Adrenal gland (tissue), 9 donors: ENCODE measurements at regions not wholly inside any gene's neighbourhood (a gene's known extent, or its start where the extent isn't known, plus 50 kb on each side); places are given as distances from the start of the nearest gene placed in this dataset.

Source experiments
- DNase-seq, 7 donors: peaks; one replicate each; pipeline ENCODE4 v3.0.0-alpha.2; 2019 to 2020
- H3K27ac ChIP-seq, 5 donors: fragments of 200-600 bp; sonication (generic) in 4 of 5; 1 replicate in 3 of 5; 2 replicates in 2 of 5; pipeline versions ENCODE4 v1.5.1 to v1.8.0; 2016 to 2020; ENCODE audit warnings: mild to moderate bottlenecking in 1 of 5
- H3K27me3 ChIP-seq: fragments of 200-600 bp; 2 replicates; pipeline ENCODE4 v1.8.0; 2021
- H3K36me3 ChIP-seq, 2 donors: fragments of 200-600 bp; replicated peaks in 1 of 2; 1 replicate in 1 of 2; 2 replicates in 1 of 2; pipeline versions ENCODE4 v1.5.1 to v1.8.0; 2018 to 2022
- H3K4me1 ChIP-seq, 2 donors: fragments of 200-600 bp; replicated peaks in 1 of 2; 1 replicate in 1 of 2; 2 replicates in 1 of 2; pipeline versions ENCODE4 v1.5.1 to v1.8.0; 2018 to 2021
- H3K4me3 ChIP-seq, 4 donors: fragments of 200-600 bp; sonication (generic) in 3 of 4; one replicate each; pipeline ENCODE4 v1.5.1; 2016 to 2018
- H3K9me3 ChIP-seq, 3 donors: fragments of 200-600 bp; sonication (generic) in 1 of 3; replicated peaks in 1 of 3; 1 replicate in 2 of 3; 2 replicates in 1 of 3; pipeline versions ENCODE4 v1.5.1 to v1.8.0; 2016 to 2021
- POLR2A ChIP-seq, 2 donors: fragments of 450-650 bp; IDR thresholded peaks; one replicate each; pipeline ENCODE4 v1.6.1; 2017; ENCODE audit warnings: antibody characterized with exemption in 2 of 2, mild to moderate bottlenecking in 2 of 2, moderate library complexity in 1 of 2
- WGBS, 4 donors: extraction: QIAGEN DNeasy Blood & Tissue Kit in 2 of 4; methylation state at CpG; one replicate each; pipeline versions ENCODE4 v1.1.5 to v1.1.7; 2013 to 2017; 5-methylcytosine and 5-hydroxymethylcytosine counted together
- intact Hi-C, 2 donors: fragments of 100-400 bp; cut with DNase I; formaldehyde crosslinking; loops; one replicate each; pipeline versions ENCODE4 v1.14.1 to v1.15.0; 2022 to 2023
- TF ChIP-seq, protein P1 (sequence below), 6 experiments: fragments of 450-650 bp in 4 of 6; fragments of 200-600 bp in 2 of 6; sonication (generic) in 1 of 6; IDR thresholded peaks; 1 replicate in 5 of 6; 2 replicates in 1 of 6; pipeline versions ENCODE4 v1.5.1 to v1.8.0; 2016 to 2021; ENCODE audit warnings: antibody characterized with exemption in 6 of 6, mild to moderate bottlenecking in 2 of 6, moderate library complexity in 1 of 6
- donor health status: healthy with polysubstance abuse.
- donor health status: Bipolar disorder and iron deficiency.
- donor health status: DM: yes; HTN: yes; CAD: no.
- donor health status: DM: no; HTN: no; CAD: no.
- donor health status: DM: no; HTN: no; CAD: no.

DNA sequence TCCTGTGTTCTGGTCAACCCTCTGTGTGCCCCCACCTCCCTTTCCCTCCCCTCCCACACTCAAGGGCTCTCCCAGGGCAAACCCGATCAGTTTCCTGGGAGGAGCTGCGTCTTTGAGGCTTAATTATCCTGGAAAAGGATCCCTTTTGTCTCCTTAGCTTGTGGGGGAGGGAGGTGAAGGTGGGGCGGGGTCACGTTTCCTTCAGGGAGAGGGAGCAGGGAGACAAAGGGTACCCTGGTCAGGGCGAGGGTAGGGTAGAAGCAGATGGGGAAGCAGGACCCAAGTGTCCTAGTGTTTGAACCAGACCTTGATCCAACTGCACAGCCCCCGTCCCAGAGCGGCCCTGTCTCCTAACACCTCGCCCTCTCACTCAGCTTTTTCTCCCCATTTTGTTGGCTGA, 90.1 kb downstream of the HIF1AN start:
- Histone ChIP-seq H3K4me1 (no peaks in the 10 kb centered on the region), H3K9me3 (no peaks in the 10 kb centered on the region), H3K4me3 (no peak overlapping the region), H3K27ac (no peak overlapping the region), H3K27me3 (peaks cover 32% of the 10 kb centered on the region), H3K36me3 (no peaks in the 10 kb centered on the region)
- 28 to 43% (median 36%) methylated on average over 8 of the region's 8 CpGs for WGBS, 4 donors
- no peak for DNase-seq
- intact Hi-C loops: no loop called here
- TF ChIP-seq, protein P1, sequence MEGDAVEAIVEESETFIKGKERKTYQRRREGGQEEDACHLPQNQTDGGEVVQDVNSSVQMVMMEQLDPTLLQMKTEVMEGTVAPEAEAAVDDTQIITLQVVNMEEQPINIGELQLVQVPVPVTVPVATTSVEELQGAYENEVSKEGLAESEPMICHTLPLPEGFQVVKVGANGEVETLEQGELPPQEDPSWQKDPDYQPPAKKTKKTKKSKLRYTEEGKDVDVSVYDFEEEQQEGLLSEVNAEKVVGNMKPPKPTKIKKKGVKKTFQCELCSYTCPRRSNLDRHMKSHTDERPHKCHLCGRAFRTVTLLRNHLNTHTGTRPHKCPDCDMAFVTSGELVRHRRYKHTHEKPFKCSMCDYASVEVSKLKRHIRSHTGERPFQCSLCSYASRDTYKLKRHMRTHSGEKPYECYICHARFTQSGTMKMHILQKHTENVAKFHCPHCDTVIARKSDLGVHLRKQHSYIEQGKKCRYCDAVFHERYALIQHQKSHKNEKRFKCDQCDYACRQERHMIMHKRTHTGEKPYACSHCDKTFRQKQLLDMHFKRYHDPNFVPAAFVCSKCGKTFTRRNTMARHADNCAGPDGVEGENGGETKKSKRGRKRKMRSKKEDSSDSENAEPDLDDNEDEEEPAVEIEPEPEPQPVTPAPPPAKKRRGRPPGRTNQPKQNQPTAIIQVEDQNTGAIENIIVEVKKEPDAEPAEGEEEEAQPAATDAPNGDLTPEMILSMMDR (IDR thresholded peaks at IDR 0.05): no peak
- no peak for TF ChIP-seq POLR2A (IDR thresholded peaks at IDR 0.05)

DNA sequence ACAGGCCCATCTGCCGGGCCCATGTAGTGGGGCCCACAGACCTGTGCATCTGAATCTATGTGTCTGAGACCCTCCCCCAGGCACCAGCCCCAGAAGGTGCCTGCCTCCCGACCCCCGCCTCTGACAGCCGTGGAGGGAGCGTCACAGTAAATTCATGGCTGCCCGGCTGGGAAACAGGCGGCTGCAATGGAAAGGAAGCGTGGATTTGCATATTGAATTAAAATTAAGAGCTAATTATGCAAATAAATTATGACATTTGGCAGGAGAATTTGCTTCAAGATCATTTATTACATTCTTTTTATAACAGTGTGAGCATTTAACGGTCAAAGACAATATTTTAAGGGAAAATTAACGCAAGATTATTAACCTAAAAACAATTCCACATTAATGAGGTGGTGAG, 92.3 kb downstream of the HIF1AN start:
- Histone ChIP-seq H3K4me3 (no peak overlapping the region), H3K4me1 (no peaks in the 10 kb centered on the region), H3K27ac (no peak overlapping the region), H3K9me3 (no peaks in the 10 kb centered on the region), H3K36me3 (no peaks in the 10 kb centered on the region), H3K27me3 (peaks cover 23% of the 10 kb centered on the region)
- intact Hi-C loops: no loop called here
- TF ChIP-seq, protein P1 (IDR thresholded peaks at IDR 0.05): no peak
- TF ChIP-seq POLR2A (IDR thresholded peaks at IDR 0.05): no peak
- 73 to 84% (median 83%) methylated on average over 10 of the region's 10 CpGs for WGBS, 4 donors
- no peak for DNase-seq

DNA sequence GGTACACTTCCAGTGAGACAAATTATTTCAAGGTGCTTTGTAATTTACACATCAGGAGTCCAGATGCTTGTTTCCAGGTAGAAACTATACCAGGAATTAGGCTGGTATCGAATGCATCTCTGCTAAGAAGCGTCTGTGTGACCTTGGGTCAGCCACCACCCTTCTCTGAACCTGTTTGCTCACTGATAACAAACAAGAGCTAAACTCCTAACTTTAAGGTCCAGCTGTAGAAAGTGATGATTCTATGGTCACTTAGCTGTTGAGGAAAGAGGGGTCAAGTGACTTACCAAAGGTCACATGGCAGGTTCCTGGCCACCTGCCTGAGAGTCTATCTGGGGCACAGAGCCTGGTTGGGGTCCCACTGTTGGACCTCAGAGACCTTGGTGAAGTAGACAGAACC, 95.4 kb downstream of the HIF1AN start:
- Histone ChIP-seq H3K4me1 (no peaks in the 10 kb centered on the region), H3K36me3 (no peaks in the 10 kb centered on the region), H3K9me3 (no peaks in the 10 kb centered on the region), H3K27ac (no peak overlapping the region), H3K27me3 (peaks cover 14% of the 10 kb centered on the region), H3K4me3 (no peak overlapping the region)
- WGBS, 4 donors: 39 to 86% (median 57%) methylated on average over 2 of the region's 2 CpGs
- intact Hi-C loops: no loop called here
- no peak for DNase-seq
- no peak for TF ChIP-seq POLR2A (IDR thresholded peaks at IDR 0.05)
- TF ChIP-seq, protein P1 (IDR thresholded peaks at IDR 0.05): no peak

DNA sequence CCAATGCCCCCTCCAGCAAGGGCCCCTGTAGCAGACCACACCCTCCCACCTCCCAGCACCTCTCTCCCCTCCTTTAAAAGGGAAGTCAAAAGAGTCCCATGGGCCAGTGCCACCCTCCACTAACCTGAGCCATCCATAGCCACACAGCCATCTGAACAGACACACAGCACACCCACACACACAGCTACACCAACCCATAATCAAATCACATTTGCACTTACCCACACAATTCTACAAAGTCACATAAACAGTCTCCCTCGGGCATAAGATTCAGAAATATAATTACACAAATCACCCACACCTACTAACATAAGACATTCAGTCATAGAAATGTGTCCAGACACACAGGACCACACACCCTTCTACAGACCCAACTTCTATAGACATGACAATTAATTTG, 96.3 kb downstream of the HIF1AN start:
- Histone ChIP-seq H3K4me3 (no peak overlapping the region), H3K27ac (no peak overlapping the region), H3K4me1 (no peaks in the 10 kb centered on the region), H3K36me3 (no peaks in the 10 kb centered on the region), H3K27me3 (peaks cover 14% of the 10 kb centered on the region), H3K9me3 (no peaks in the 10 kb centered on the region)
- intact Hi-C loops: no loop called here
- no peak for DNase-seq
- TF ChIP-seq, protein P1 (IDR thresholded peaks at IDR 0.05): no peak
- TF ChIP-seq POLR2A (IDR thresholded peaks at IDR 0.05): no peak
- WGBS, 4 donors: 29 to 65% (median 53%) methylated on average over 1 of the region's 1 CpG
